ENCODE measurements at regions not wholly inside any gene's neighbourhood (a gene's known extent, or its start where the extent isn't known, plus 50 kb on each side); places are given as distances from the start of the nearest gene placed in this dataset.
"Not testable (repeated sequence)": the region's sequence is repeated elsewhere in the genome, so short reads cannot be mapped to it uniquely, and the experiment has no call there.

- intact Hi-C loops (cut with micrococcal nuclease) = no loop called here
- no peak for DNase-seq
- ATAC-seq = no peak
These were observed 380.4 kb downstream of the CENPW start for GRCh38 chr6:126720304-126720703.

DNA sequence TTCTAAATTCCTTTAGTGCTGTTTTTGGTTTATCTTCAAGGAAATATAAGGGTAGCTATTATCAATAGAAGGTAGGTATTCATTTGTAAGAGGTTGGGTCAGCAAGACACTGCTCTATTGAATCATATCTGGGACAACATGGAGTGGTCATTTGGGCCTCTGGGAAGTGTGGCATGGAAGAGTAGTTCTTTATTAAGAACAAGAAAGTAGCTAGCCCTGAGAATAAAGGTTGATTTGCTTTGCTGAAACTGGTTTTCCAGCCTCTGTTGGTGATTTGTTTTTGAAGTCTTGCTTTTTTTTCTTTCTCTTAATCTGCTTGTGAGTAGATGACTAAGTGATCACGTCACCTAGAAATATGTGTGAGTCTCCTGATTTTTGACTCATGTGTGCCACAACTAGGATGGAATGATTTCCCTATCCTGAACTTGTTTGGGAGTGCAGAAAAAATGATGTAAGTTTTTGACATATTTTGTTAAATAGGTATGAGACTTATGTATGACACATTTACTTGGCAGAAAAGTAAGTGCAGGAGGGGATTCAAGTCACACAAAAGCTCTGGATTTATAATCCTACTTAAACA lies 381.8 kb downstream of the CENPW start:
- DNase-seq = no peak
- intact Hi-C loops (cut with micrococcal nuclease) = no loop called here
- no peak for ATAC-seq

DNA sequence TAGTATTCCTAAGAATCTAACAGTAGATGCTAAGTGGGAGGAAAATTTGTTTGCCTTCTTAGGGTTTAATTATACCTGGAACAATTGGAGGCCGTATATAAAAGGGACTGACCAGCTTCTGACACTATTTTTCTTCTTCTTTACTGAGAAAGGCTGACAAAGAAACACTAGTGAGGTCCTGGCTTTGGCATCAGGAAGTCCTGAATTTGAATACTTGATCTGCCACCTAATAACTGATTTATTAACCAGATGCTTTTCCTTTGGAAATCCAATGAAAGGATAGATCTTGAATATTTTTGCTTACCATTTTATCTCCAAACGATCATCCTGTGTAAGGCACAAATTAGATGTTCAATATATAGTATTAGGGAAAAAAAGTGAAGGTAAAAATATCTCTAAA lies 382.5 kb downstream of the CENPW start:
- no peak for ATAC-seq
- no peak for DNase-seq
- intact Hi-C loops (cut with micrococcal nuclease) = no loop called here

- ATAC-seq (no peak), DNase-seq (no peak)
- intact Hi-C loops (cut with micrococcal nuclease) = no loop called here
These were observed 383.7 kb downstream of the CENPW start for GRCh38 chr6:126723541-126724170.

DNA sequence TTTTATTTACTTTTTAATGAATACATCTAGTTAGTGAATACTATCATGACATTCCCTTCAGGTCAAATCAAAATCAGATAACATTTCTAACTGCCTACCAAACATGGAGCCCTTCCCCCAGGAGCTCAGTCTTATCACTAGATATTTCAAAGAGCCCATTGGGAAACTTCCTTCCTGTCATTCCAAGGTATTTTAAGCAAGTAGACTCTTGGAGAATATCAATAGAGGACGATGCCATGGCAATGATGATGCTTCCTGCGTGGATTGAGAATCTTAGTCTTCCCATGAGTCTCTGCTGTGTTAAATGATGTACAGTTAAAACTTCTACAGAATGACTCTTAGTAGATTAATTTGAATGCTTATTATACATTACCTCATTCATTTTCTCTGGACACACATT lies 384.9 kb downstream of the CENPW start:
- ATAC-seq (no peak), DNase-seq (no peak)
- intact Hi-C loops (cut with micrococcal nuclease) = no loop called here

GRCh38 chr6:126726454-126726853 lies 386.5 kb downstream of the CENPW start:
- intact Hi-C loops (cut with micrococcal nuclease); ATAC-seq; DNase-seq: not testable (repeated sequence)

GRCh38 chr6:126738146-126738545 lies 380.3 kb upstream of the RSPO3 start:
- ATAC-seq (no peak), DNase-seq (no peak)
- intact Hi-C loops (cut with micrococcal nuclease) = no loop called here

GRCh38 chr6:126738641-126739040 lies 379.8 kb upstream of the RSPO3 start:
- ATAC-seq = no peak

DNA sequence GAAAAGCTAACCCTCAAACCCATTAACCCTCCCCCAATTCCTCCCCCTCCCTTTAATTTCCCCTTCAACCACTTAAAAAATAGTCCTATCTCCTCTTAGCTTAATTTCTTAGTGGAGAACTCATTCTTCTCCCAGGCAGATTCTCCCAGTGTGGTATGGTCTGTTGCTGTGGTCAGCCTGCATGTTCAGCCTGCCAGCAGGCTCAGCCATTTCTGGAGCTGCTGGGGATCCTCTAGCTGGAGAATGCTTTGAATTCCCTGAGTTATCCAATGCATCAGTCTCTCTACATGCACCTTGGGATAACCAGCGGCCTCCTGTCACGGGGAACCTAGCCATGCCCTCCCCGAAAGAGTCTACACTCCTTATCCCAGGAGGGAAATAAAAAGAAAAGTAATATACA lies 375.4 kb upstream of the RSPO3 start:
- ATAC-seq (no peak), DNase-seq (no peak)
- intact Hi-C loops (cut with micrococcal nuclease) = no loop called here

More at GRCh38 chr6:126738641-126739040, 379.8 kb upstream of the RSPO3 start:
- DNase-seq = no peak
- intact Hi-C loops (cut with micrococcal nuclease) = no loop called here

- DNase-seq (no peak), ATAC-seq (no peak)
- intact Hi-C loops (cut with micrococcal nuclease) = no loop called here
These were observed 370.5 kb upstream of the RSPO3 start for GRCh38 chr6:126747728-126748540.

DNA sequence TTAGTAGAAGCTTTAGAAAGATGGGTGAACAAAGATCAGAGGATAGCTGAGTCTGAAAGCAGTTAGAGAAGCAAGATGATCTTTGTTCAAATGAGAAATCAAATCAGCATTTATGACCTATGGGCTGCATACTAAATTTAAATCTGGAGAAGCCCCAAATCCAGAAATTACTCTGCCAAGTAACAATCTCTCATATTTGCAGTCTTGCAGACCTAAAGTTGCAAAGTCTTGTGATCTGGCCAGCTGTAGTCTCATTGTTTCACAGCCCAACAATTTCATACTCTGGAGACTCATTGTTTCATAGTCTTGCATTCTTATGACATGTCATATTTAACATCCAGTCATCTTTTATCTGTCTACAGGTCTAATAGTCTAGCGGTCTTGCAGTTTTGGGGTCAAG lies 364.9 kb upstream of the RSPO3 start:
- intact Hi-C loops (cut with micrococcal nuclease) = no loop called here
- no peak for DNase-seq
- no peak for ATAC-seq

DNA sequence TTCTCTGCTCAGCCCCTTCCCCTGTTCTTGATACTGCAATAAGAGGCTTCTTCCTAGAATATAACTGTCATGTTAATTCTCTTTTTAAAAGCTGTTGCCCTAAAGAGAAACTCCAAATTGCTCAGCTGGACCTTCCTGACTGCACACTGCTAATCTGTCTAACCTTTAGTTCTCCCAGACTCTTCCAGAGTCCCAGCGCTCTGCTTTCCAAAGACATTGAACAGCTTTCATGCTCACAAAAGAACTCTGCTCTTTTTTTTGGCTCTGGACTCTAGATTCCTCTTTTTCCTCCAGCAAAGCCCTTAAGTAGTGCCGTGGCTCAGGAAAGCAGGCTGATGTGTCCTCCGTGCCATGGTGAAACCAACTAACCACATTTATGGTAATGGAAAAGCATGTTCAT lies 356.6 kb upstream of the RSPO3 start:
- intact Hi-C loops (cut with micrococcal nuclease) = no loop called here
- ATAC-seq = no peak
- DNase-seq = no peak

GRCh38 chr6:126764104-126764503 lies 354.4 kb upstream of the RSPO3 start:
- intact Hi-C loops (cut with micrococcal nuclease) = no loop called here
- DNase-seq (no peak), ATAC-seq (no peak)

- intact Hi-C loops (cut with micrococcal nuclease) = no loop called here
- ATAC-seq = no peak
- no peak for DNase-seq
These were observed 353.8 kb upstream of the RSPO3 start for GRCh38 chr6:126764671-126765070.

DNA sequence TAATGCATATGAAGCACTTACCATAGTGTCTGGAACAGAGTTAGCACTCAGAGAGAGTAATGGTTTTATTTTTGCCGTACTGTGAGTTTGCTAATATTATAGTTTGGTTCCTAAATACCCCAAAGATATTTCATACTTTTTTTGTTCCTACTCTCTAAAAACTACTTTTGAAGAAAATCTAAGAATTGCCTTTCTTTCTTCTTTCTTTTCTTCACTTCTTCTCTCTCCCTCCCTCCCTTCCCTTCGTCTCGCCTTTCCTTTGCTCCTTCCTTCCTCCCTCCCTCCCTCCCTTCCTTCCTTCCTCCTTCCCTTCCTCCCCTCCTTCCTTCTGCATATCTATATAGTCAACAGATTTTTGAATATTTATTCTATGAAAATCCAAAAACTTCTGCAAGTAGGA lies 351.7 kb upstream of the RSPO3 start:
- DNase-seq (no peak), ATAC-seq (no peak)
- intact Hi-C loops (cut with micrococcal nuclease) = no loop called here

DNA sequence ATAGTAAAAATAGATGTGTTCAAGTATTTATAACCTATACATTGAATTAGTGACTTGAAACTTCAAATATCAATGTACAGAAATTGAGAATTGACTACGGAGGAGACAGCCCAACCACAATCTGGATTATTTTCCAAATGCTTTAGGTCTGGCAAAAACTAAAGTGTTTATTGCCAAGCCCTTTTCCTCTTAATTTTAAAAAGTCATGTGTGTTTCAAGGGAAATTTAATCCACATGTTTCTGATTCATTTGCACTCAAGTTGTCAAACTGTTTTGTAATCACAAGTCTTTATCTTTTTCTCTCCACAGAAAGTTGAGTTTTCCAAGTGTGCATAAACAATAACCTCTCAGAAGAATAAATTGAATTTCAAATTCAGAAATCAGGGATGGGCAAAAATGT lies 350.8 kb upstream of the RSPO3 start:
- intact Hi-C loops (cut with micrococcal nuclease) = no loop called here
- DNase-seq (no peak), ATAC-seq (no peak)

DNA sequence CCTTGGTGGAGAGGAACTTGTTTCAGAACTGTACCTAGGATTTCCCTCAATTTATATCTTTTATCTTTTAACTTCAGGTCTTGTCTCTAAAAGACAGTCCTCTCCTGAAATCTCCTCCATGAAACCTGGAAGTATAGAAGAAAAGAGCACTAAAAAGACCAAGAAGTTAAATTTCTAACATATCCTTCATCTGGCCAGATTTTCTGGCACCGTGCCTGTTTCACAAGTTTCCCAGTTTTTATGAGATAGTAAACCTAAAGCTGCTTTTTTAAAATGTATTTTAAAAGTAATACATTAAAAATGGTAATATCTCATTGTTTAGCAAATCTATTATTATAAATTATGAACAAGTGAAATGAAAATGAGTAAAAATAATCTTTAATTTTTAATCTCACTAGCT lies 348.3 kb upstream of the RSPO3 start:
- intact Hi-C loops (cut with micrococcal nuclease) = no loop called here
- no peak for ATAC-seq
- no peak for DNase-seq

GRCh38 chr6:126773112-126773805 lies 345.2 kb upstream of the RSPO3 start:
- DNase-seq (no peak), ATAC-seq (peak; percentile 74)
- intact Hi-C loops (cut with micrococcal nuclease) = no loop called here

GRCh38 chr6:126779331-126779730 lies 339.1 kb upstream of the RSPO3 start:
- intact Hi-C loops (cut with micrococcal nuclease) = no loop called here
- no peak for ATAC-seq
- DNase-seq = no peak

DNA sequence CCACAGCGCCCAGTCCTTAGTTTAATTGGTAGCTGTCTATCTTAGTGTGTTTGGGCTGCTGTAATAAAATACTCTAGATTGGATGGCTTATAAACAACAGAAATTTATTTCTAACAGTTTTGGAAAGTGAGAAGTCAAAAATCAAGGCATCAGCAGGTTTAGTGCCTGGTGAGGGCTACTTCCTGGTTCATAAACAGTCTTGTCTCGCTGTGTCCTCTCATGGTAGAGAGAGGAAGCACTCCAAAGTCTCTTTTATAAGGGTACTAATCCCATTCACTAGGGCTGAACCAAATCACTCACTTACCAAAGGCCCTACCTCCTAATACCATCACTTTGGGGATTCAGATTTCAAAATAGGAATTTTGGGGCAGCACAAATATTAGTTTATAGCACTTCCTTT lies 336.9 kb upstream of the RSPO3 start:
- no peak for DNase-seq
- intact Hi-C loops (cut with micrococcal nuclease) = no loop called here
- ATAC-seq = no peak
